Vagina (tissue), 2 donors: ENCODE measurements at regions not wholly inside any gene's neighbourhood (a gene's known extent, or its start where the extent isn't known, plus 50 kb on each side); places are given as distances from the start of the nearest gene placed in this dataset.
A peak's percentile ranks its signal among the peaks of the same experiment; 100 is the strongest.

Experiments used
- DNase-seq, 2 donors: peaks; one replicate each; pipeline ENCODE4 v3.0.0-alpha.2; 2017; ENCODE audit errors: extremely low spot score in 2 of 2
- H3K27ac ChIP-seq: fragments of 200-600 bp; sonication (generic); one replicate; pipeline ENCODE4 v1.5.1; 2019
- H3K27me3 ChIP-seq: fragments of 200-600 bp; sonication (generic); one replicate; pipeline ENCODE4 v1.5.1; 2019
- H3K36me3 ChIP-seq, 2 donors: fragments of 200-600 bp; sonication (generic); one replicate each; pipeline ENCODE4 v1.5.1; 2017 to 2019
- H3K4me1 ChIP-seq: fragments of 200-600 bp; sonication (generic); one replicate; pipeline ENCODE4 v1.5.1; 2019
- H3K4me3 ChIP-seq, 2 donors: fragments of 200-600 bp; sonication (generic); 1 replicate in 1 of 2; 2 replicates in 1 of 2; pipeline ENCODE4 v1.5.1; 2016 to 2019
- H3K9me3 ChIP-seq: fragments of 200-600 bp; sonication (generic); one replicate; pipeline ENCODE4 v1.5.1; 2019
- POLR2A ChIP-seq, 2 donors: fragments of 450-650 bp; IDR thresholded peaks; one replicate each; pipeline ENCODE4 v1.6.1; 2017; ENCODE audit warnings: antibody characterized with exemption in 2 of 2, mild to moderate bottlenecking in 2 of 2, moderate library complexity in 2 of 2
- POLR2AphosphoS5 ChIP-seq, 2 donors: sonication (generic); formaldehyde crosslinking; IDR thresholded peaks; one replicate each; pipeline ENCODE4 v1.9.0; 2017; ENCODE audit warnings: antibody characterized with exemption in 2 of 2, mild to moderate bottlenecking in 2 of 2, low read depth in 1 of 2; ENCODE audit not compliant: insufficient read depth in 1 of 2
- intact Hi-C: fragments of 100-400 bp; cut with DNase I; formaldehyde crosslinking; loops from one replicate; pipeline ENCODE4 v1.15.1; 2023
- TF ChIP-seq, protein P1 (sequence below), 3 experiments: fragments of 450-650 bp in 2 of 3; fragments of 200-600 bp in 1 of 3; sonication (generic) in 1 of 3; IDR thresholded peaks; one replicate each; pipeline ENCODE4 v1.5.1; 2017 to 2019; ENCODE audit warnings: antibody characterized with exemption in 3 of 3, mild to moderate bottlenecking in 2 of 3, moderate library complexity in 2 of 3

DNA sequence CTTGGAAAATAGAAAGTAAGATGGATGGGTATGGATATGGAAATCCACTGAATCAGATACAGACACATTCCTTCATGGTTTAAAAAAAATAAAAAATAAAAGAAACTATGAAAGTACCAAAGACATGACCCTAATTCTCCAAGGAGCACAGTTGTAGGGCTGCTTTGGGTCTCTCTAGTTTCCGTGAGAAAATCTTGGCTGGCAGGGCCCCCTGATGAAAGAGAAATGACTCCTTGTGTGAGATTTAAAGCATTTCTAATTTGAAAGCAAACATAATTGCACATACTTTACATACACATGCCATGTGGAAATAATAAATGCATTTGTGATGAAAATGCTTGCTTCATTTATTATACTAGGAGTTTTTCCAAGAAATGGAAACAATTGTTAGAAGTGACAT, 593.9 kb upstream of the BTBD3 start:
- intact Hi-C loops: no loop called here

DNA sequence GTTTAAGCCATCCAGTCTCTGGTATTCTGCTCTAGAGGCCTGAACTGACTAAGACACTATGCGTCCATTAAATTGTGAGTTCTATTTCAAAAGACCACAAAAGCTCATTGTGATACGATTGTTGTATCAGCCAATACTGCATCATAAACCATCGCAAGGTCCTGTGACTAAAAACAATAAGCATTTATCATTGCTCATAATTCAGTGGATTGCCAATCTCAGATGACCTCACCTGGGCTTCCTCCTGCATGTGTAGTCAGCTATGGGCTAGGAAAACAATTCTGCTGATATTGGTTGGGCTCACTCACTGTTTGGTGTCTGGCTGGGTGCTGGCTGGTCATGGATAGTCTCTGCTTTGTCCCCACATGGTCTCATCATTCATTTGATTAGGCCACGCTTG, 592.7 kb upstream of the BTBD3 start:
- TF ChIP-seq POLR2AphosphoS5 (IDR thresholded peaks at IDR 0.05; ENCODE audit: insufficient read depth in 1 of 2, low read depth in 1 of 2) (no peak), POLR2A (IDR thresholded peaks at IDR 0.05) (no peak)
- TF ChIP-seq, protein P1, sequence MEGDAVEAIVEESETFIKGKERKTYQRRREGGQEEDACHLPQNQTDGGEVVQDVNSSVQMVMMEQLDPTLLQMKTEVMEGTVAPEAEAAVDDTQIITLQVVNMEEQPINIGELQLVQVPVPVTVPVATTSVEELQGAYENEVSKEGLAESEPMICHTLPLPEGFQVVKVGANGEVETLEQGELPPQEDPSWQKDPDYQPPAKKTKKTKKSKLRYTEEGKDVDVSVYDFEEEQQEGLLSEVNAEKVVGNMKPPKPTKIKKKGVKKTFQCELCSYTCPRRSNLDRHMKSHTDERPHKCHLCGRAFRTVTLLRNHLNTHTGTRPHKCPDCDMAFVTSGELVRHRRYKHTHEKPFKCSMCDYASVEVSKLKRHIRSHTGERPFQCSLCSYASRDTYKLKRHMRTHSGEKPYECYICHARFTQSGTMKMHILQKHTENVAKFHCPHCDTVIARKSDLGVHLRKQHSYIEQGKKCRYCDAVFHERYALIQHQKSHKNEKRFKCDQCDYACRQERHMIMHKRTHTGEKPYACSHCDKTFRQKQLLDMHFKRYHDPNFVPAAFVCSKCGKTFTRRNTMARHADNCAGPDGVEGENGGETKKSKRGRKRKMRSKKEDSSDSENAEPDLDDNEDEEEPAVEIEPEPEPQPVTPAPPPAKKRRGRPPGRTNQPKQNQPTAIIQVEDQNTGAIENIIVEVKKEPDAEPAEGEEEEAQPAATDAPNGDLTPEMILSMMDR (IDR thresholded peaks at IDR 0.05): no peak
- no peaks in the 10 kb centered on the region for H3K36me3 ChIP-seq
- H3K4me3 ChIP-seq: no peak overlapping the region
- H3K9me3 ChIP-seq: peaks cover 6% of the 10 kb centered on the region
- H3K27ac ChIP-seq: no peak overlapping the region
- no peaks in the 10 kb centered on the region for H3K27me3 ChIP-seq
- DNase-seq: no peak
- intact Hi-C loops: no loop called here
- H3K4me1 ChIP-seq: no peaks in the 10 kb centered on the region

More for the DNA sequence above, 593.9 kb upstream of the BTBD3 start:
- no peaks in the 10 kb centered on the region for H3K4me1 ChIP-seq
- no peak overlapping the region for H3K4me3 ChIP-seq
- no peaks in the 10 kb centered on the region for H3K27me3 ChIP-seq
- H3K9me3 ChIP-seq: peaks cover 6% of the 10 kb centered on the region
- TF ChIP-seq POLR2AphosphoS5 (IDR thresholded peaks at IDR 0.05; ENCODE audit: insufficient read depth in 1 of 2, low read depth in 1 of 2) (no peak), POLR2A (IDR thresholded peaks at IDR 0.05) (no peak)
- TF ChIP-seq, protein P1 (IDR thresholded peaks at IDR 0.05): no peak
- no peak overlapping the region for H3K27ac ChIP-seq
- no peak for DNase-seq
- H3K36me3 ChIP-seq: no peaks in the 10 kb centered on the region

DNA sequence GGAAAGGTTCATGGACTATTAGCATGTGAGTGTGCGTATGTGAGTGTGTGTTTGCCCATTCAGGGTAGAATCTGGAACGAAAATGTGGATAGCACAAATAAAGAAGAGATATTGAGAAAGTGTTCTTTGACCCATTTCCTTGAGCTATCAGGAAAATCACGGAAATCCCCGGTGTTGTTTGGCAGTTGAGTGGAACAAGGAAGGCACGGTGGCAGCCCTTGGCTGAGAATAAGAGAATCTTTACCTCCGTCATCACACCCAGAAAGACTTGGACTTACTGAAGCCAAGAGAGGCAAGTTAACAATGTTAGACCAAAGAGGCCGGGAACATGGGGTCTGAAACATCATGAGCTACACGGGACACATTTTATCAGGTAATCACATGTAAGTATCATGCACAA, 588.9 kb upstream of the BTBD3 start:
- no peaks in the 10 kb centered on the region for H3K4me1 ChIP-seq
- no peak overlapping the region for H3K27ac ChIP-seq
- DNase-seq: no peak
- intact Hi-C loops: no loop called here
- no peaks in the 10 kb centered on the region for H3K36me3 ChIP-seq
- no peaks in the 10 kb centered on the region for H3K9me3 ChIP-seq
- TF ChIP-seq POLR2AphosphoS5 (IDR thresholded peaks at IDR 0.05; ENCODE audit: insufficient read depth in 1 of 2, low read depth in 1 of 2): no peak
- H3K4me3 ChIP-seq: no peak overlapping the region
- H3K27me3 ChIP-seq: no peaks in the 10 kb centered on the region

DNA sequence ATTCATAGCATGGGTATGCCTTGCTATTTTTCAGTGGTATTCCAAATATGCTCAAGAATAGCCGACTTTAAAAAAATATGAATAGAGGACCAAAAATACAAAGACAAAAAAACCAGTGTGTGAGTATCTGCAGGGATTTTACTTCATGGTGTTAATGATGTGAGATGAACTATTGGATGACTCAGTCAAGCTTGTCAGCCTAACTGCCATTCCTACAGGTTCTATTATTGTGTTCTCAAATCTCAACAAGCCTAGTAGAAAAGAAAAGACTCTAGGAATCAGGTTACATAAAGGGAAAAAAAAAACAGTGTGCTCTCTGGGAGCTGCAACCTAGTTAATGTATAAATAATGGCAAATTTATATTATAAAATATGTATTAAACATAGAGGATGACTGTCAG, 588.4 kb upstream of the BTBD3 start:
- intact Hi-C loops: no loop called here
- DNase-seq: no peak

DNA sequence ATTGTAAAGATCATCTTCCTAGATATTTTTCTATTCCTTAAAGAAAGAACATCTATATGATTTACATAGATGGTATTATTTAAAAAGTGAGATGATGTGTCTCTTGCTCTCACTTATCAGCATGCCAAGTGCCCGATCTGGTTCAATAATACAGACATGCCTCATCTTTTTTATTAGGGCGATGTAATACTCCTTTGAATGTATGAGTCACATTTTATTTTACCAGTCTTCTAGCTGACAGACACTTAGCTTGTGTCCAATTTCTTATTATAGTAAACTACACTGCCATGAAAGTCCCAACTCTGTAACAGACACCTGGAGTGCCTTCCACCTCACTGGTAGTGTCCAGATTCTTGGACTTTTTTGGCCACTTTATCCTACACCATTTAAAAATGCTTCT, 586.6 kb upstream of the BTBD3 start:
- peaks cover 8% of the 10 kb centered on the region for H3K4me1 ChIP-seq
- DNase-seq: no peak
- H3K27me3 ChIP-seq: no peaks in the 10 kb centered on the region
- TF ChIP-seq POLR2AphosphoS5 (IDR thresholded peaks at IDR 0.05; ENCODE audit: insufficient read depth in 1 of 2, low read depth in 1 of 2) (peak in 1 of 2 donors; percentile 35), POLR2A (IDR thresholded peaks at IDR 0.05) (no peak)
- intact Hi-C loops: no loop called here
- no peaks in the 10 kb centered on the region for H3K9me3 ChIP-seq
- no peak overlapping the region for H3K27ac ChIP-seq
- H3K36me3 ChIP-seq: no peaks in the 10 kb centered on the region
- H3K4me3 ChIP-seq: no peak overlapping the region

More for the DNA sequence above, 588.4 kb upstream of the BTBD3 start:
- Histone ChIP-seq H3K4me3 (no peak overlapping the region), H3K27me3 (no peaks in the 10 kb centered on the region), H3K4me1 (no peaks in the 10 kb centered on the region), H3K27ac (no peak overlapping the region), H3K36me3 (no peaks in the 10 kb centered on the region), H3K9me3 (no peaks in the 10 kb centered on the region)
- TF ChIP-seq POLR2AphosphoS5 (IDR thresholded peaks at IDR 0.05; ENCODE audit: insufficient read depth in 1 of 2, low read depth in 1 of 2): peak in 1 of 2 donors; percentile 47
- TF ChIP-seq, protein P1 (IDR thresholded peaks at IDR 0.05): no peak
- no peak for TF ChIP-seq POLR2A (IDR thresholded peaks at IDR 0.05)

DNA sequence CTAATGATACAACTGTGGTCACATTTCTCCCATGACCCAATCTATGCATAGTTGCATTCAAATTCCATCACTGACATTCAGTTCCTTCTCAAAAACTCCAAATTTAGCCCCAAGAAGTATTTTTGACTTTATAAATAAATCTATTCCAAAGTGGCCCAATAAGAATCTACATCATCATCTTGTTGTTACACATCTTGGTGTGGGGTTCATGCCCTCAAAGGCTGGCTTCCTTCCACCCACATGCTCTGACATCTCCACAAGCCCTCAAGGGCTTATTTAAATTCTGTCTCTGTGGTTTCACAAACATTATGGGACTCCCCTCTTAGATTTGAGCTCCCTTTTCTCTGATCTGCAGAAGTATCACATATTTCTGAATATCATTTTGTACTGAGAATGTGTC, 585.3 kb upstream of the BTBD3 start:
- TF ChIP-seq, protein P1 (IDR thresholded peaks at IDR 0.05): no peak
- intact Hi-C loops: no loop called here
- Histone ChIP-seq H3K36me3 (no peaks in the 10 kb centered on the region), H3K27ac (no peak overlapping the region), H3K27me3 (no peaks in the 10 kb centered on the region), H3K4me1 (peaks cover 8% of the 10 kb centered on the region), H3K4me3 (no peak overlapping the region), H3K9me3 (no peaks in the 10 kb centered on the region)
- no peak for DNase-seq
